Esophagus muscularis mucosa (tissue), 4 donors: ENCODE measurements at regions not wholly inside any gene's neighbourhood (a gene's known extent, or its start where the extent isn't known, plus 50 kb on each side); places are given as distances from the start of the nearest gene placed in this dataset.

ENCODE experiments used
- CTCF ChIP-seq, 3 experiments: fragments of 200-600 bp in 2 of 3; fragments of 450-650 bp in 1 of 3; sonication (generic) in 2 of 3; IDR thresholded peaks; one replicate each; pipeline ENCODE4 v1.5.1; 2017 to 2019; ENCODE audit warnings: antibody characterized with exemption in 3 of 3, mild to moderate bottlenecking in 2 of 3, moderate library complexity in 1 of 3
- EP300 ChIP-seq: sonication (generic); formaldehyde crosslinking; IDR thresholded peaks from one replicate; pipeline ENCODE4 v1.6.1; 2017; ENCODE audit warnings: antibody characterized with exemption
- POLR2A ChIP-seq: fragments of 450-650 bp; IDR thresholded peaks from one replicate; pipeline ENCODE4 v1.6.1; 2017; ENCODE audit warnings: antibody characterized with exemption, moderate library complexity, mild to moderate bottlenecking, low read depth

DNA sequence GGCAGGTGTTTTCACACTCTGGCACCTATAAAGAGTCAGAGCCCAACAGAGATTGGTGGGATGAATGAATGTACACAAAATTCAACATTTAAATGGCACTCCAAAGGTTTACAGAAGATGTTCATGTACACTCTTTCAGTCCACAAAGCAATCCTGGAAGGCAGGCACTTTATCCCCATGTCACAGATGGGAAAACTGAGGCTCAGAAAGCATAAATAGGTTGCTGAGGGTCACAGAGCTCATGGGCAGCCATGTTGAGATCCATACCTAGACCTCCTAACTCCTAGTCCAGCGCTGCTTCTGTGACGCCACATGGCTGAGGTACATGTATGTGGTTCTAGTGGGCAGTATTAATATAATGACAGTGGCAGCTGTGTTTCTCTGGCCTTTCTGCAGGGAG is 157.7 kb upstream of the LHX1 start:
- TF ChIP-seq POLR2A (no peak), EP300 (no peak), CTCF (IDR thresholded peaks at IDR 0.05) (no peak)
